ENCODE measurements at regions not wholly inside any gene's neighbourhood (a gene's known extent, or its start where the extent isn't known, plus 50 kb on each side); places are given as distances from the start of the nearest gene placed in this dataset.

DNA sequence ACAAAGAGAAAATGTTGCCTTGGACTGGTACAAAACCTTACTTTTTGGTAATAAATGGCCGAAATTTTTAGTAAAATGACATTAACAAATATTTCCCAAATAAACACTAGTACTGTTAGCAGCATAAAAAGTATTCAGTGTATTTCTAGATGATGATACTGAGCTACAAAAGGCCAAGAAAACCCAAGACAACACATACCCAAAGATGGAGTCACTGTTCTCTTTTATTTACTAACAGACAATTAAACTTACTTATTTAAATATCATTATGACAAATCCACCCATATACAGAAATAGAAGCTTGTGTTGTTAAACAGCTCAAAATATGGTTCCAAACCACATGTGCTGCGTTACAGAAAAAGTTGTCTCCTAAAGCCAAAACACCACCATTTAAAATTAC is 239.9 kb downstream of the ZEB2 start:
- no peaks in the 10 kb centered on the region for H3K9me3 Mint-ChIP-seq (ENCODE audit: insufficient read depth)
- H3K4me1 Mint-ChIP-seq (ENCODE audit: low read depth) = peaks cover 11% of the 10 kb centered on the region

DNA sequence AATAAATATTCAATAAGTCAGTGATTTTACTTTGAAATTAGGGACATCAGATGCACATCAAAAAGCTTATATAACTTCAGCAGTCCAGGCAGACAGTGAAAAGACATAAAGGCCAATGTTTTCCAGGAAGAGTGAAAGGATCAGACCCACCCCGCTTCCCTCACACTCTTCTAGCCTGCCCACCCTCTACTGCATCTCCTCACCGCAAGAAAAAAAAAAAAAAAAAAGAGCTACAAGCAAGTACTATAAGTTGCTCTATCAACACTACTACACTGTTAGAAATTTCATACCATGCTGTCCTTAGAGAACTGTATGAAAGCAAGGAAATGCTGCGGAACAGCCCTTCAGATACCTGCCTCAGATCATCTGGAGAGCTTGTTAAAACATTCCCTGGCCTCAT is 240.8 kb downstream of the ZEB2 start:
- no peaks in the 10 kb centered on the region for H3K27me3 Mint-ChIP-seq (ENCODE audit: low read depth)
- peaks cover 11% of the 10 kb centered on the region for H3K4me1 Mint-ChIP-seq (ENCODE audit: low read depth)
- no peak overlapping the region for H3K27ac Mint-ChIP-seq
- H3K4me3 Mint-ChIP-seq = no peak overlapping the region
- DNase-seq (no peak), ATAC-seq (no peak)
- no peaks in the 10 kb centered on the region for H3K36me3 Mint-ChIP-seq (ENCODE audit: low read depth)
- no peaks in the 10 kb centered on the region for H3K9me3 Mint-ChIP-seq (ENCODE audit: insufficient read depth)
- ChIA-PET CTCF (interaction anchor here (1.2 kb wide), 1 partner anchor 15 kb away, joined by 3 read pairs; no protein-coding TSS in a partner anchor), POLR2A (no interaction called here)

More for the DNA sequence above, 239.9 kb downstream of the ZEB2 start:
- H3K27ac Mint-ChIP-seq = no peak overlapping the region
- ChIA-PET CTCF (interaction anchor here (0.7 to 1.2 kb wide), 2 partner anchors 16 to 359 kb away, joined by 3 read pairs; no protein-coding TSS in a partner anchor), POLR2A (no interaction called here)
- no peak overlapping the region for H3K4me3 Mint-ChIP-seq
- DNase-seq (no peak), ATAC-seq (no peak)
- no peaks in the 10 kb centered on the region for H3K27me3 Mint-ChIP-seq (ENCODE audit: low read depth)
- no peaks in the 10 kb centered on the region for H3K36me3 Mint-ChIP-seq (ENCODE audit: low read depth)

DNA sequence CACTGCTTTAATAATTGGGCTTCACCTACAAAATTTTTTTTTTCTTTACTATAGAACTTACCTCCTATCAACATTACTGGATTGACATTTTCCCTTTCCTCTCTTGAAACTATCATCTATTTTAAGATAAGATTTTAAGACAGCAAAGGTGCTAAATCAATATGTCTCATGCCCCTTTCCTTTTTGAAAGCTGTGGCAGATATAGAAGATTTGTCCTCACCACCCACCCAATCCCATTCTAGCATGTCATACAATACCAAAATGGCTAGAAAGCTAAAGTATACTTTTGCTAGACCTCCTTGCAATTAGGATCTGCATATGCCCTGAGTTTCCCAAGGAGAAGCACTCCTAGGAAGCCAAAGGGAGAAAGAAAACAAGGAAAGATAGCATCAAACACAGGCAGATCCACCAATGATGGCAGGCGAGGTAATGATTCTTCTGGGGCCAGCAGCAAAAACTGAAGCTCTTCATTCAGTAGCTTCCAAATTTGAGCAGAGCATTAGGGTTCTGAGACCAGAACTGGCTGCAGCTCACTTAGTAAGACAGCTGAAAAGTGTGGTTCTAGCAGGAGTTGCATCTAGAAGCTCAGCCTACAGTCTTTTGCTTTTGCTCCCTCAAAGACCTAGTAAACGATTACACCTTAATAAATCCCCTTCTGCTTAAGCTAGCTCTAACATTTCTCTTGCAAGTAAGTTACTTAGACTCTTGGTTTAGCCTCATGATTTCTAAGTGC is 242.1 kb downstream of the ZEB2 start:
- Mint-ChIP-seq H3K36me3 (ENCODE audit: low read depth) (peaks cover 3% of the 10 kb centered on the region), H3K27ac (no peak overlapping the region), H3K27me3 (ENCODE audit: low read depth) (no peaks in the 10 kb centered on the region), H3K9me3 (ENCODE audit: insufficient read depth) (no peaks in the 10 kb centered on the region), H3K4me1 (ENCODE audit: low read depth) (peaks cover 11% of the 10 kb centered on the region), H3K4me3 (no peak overlapping the region)
- ChIA-PET POLR2A (no interaction called here), CTCF (interaction anchor here (0.7 to 1.4 kb wide), 5 partner anchors 12 to 92 kb away, joined by 3 to 4 read pairs (median 3); no protein-coding TSS in a partner anchor)
- no peak for DNase-seq
- no peak for ATAC-seq

DNA sequence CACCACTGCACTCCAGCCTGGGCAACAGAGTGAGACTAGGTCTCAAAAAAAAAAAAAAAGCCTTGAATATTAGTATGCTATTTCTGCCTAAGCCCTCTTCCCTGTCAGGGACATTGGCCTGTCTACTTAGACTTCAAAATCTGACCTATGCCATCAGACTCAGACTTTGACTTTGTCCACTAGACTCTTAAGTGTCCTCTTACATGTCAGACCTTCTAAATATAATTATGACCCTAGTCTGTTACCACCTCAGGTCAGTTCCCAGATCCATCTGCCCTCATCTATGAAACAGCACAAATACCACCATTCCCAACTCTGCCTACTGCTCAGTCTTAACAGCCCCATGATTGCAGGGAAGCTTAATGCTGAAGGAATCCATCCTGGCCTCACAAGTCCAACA is 244.6 kb downstream of the ZEB2 start:
- ATAC-seq = no peak
- no peaks in the 10 kb centered on the region for H3K9me3 Mint-ChIP-seq (ENCODE audit: insufficient read depth)
- CTCF ChIA-PET = no interaction called here

DNA sequence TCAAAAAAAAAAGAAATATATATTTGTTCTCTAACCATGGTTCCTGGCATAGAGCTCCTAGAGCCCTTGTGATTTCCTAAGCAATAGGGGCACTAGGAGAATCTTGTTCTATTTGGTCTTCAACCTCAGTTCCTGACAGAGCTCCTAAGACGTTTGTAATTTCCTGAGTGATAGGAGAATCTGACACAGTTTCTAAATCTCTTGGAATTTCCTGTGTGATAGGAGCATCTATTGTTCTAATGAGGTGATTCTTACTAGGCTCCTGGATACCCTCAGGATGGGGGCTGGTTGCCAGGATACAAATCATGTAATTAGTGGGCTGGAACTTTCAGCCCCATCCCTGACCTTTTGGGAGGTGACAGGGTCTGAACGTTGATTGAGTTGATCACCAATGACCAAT is 245.8 kb downstream of the ZEB2 start:
- CTCF ChIA-PET = interaction anchor here (0.8 kb wide), 1 partner anchor 36 kb away, joined by 3 read pairs; no protein-coding TSS in a partner anchor
- POLR2A ChIA-PET = interaction anchor here (1.0 kb wide), 1 partner anchor 8 kb away, joined by 4 read pairs; no protein-coding TSS in a partner anchor
- Mint-ChIP-seq H3K4me1 (ENCODE audit: low read depth) (peaks cover 9% of the 10 kb centered on the region), H3K4me3 (no peak overlapping the region), H3K9me3 (ENCODE audit: insufficient read depth) (no peaks in the 10 kb centered on the region), H3K36me3 (ENCODE audit: low read depth) (peaks cover 3% of the 10 kb centered on the region), H3K27ac (no peak overlapping the region), H3K27me3 (ENCODE audit: low read depth) (no peaks in the 10 kb centered on the region)
- DNase-seq = no peak
- ATAC-seq = no peak

More for the DNA sequence above, 244.6 kb downstream of the ZEB2 start:
- no peak overlapping the region for H3K27ac Mint-ChIP-seq
- peaks cover 3% of the 10 kb centered on the region for H3K36me3 Mint-ChIP-seq (ENCODE audit: low read depth)
- no peak for DNase-seq
- POLR2A ChIA-PET = no interaction called here
- H3K27me3 Mint-ChIP-seq (ENCODE audit: low read depth) = no peaks in the 10 kb centered on the region
- no peak overlapping the region for H3K4me3 Mint-ChIP-seq
- peaks cover 15% of the 10 kb centered on the region for H3K4me1 Mint-ChIP-seq (ENCODE audit: low read depth)

DNA sequence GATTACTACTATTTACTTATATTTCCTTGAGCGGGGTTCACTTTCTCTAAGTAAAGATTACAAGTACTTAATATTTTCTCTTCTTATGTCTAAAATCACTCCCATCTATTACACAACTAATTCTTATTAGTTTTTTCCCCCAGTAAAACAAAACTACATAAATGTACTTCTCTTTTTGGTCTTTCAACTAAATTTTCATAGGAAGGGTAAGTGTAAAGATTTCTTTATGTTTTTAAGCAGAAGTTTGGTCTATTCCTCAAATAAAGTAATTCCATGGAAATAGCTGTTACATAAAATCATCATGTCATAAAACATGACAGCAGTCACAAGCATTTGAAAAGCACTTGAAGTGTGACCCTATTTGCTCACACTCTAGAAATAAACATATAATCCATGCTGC is 249.0 kb downstream of the ZEB2 start:
- peaks cover 4% of the 10 kb centered on the region for H3K36me3 Mint-ChIP-seq (ENCODE audit: low read depth)
- ChIA-PET CTCF (interaction anchor here (1.1 kb wide), 1 partner anchor 51 kb away, joined by 3 read pairs; no protein-coding TSS in a partner anchor), POLR2A (no interaction called here)
- DNase-seq (no peak), ATAC-seq (no peak)
- no peak overlapping the region for H3K4me3 Mint-ChIP-seq
- H3K27ac Mint-ChIP-seq = no peak overlapping the region
- H3K4me1 Mint-ChIP-seq (ENCODE audit: low read depth) = peaks cover 26% of the 10 kb centered on the region
- no peaks in the 10 kb centered on the region for H3K27me3 Mint-ChIP-seq (ENCODE audit: low read depth)
- no peaks in the 10 kb centered on the region for H3K9me3 Mint-ChIP-seq (ENCODE audit: insufficient read depth)

DNA sequence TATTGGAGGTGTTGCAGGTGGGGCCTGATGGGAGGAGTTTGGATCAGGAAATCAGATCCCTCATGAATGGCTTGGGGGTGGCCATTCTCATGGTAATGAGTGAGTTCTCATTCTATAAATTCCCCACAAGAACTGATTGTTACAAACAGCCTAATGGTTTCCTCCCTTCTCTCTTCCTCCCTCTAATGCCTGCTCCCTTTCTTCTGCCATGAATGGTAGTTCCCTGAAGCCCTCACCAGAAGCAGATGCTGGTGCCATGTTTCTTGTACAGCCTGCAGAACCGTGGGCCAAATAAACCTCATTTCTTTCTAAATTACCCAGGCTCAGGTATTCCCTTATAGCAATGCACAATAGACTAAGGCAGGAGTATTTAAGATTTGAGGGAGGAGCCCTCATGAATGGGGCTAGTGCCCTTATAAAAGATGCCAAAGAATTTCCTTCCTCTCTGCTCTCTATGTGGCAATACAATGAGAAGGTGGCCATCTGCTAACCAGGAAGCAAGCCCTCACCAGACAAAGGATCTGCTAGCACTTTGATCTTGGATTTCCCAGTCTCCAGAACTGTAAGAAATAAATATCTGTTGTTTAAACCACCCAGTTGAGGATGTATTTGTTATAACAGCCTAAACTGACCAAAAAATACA is 251.8 kb downstream of the ZEB2 start:
- DNase-seq (no peak), ATAC-seq (no peak)
- no peaks in the 10 kb centered on the region for H3K27me3 Mint-ChIP-seq (ENCODE audit: low read depth)
- peaks cover 5% of the 10 kb centered on the region for H3K36me3 Mint-ChIP-seq (ENCODE audit: low read depth)
- POLR2A ChIA-PET = no interaction called here
- no peak overlapping the region for H3K27ac Mint-ChIP-seq
- CTCF ChIA-PET = no interaction called here
- peaks cover 29% of the 10 kb centered on the region for H3K4me1 Mint-ChIP-seq (ENCODE audit: low read depth)
- H3K4me3 Mint-ChIP-seq = no peak overlapping the region
- no peaks in the 10 kb centered on the region for H3K9me3 Mint-ChIP-seq (ENCODE audit: insufficient read depth)

DNA sequence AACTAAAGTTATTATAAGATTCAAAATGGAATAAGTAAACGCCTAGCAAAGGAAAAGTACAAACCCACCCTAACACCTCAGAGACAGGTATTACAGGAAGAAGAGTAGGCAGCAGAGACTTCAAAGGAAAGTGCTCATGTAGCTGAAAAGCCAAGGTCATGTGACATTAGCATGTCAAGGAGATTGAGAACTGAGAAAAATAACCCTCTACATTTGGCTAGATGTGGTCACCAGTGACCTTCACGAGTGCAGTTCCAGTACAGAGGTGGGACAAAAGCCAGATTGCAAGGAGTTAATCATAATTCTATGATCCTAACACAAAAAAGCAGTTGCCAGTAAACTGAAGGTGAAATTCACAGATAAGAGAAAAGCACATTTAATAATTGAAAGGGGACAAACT is 252.7 kb downstream of the ZEB2 start:
- DNase-seq = no peak

DNA sequence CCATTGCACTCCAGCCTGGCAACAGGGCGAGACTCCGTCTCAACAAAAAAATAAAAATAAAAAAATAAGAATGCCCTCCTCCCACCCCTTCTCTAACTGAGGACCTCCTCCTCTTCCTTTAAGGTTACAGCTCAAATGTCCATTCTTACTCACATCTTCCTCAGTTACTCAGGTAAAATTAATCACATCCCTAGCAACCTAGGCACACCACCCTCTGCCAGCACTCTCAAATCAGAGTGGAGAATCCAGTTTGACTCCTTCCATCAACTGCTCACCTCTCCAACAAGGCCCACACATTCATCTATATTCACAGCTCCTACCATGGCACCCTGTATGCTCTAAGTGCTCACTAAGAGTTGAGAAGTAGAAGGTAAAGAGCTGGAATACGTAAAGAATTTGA is 254.3 kb downstream of the ZEB2 start:
- ChIA-PET POLR2A (interaction anchor here (0.8 kb wide), 1 partner anchor 9 kb away, joined by 4 read pairs; no protein-coding TSS in a partner anchor), CTCF (interaction anchor here (1.0 kb wide), 2 partner anchors 8 to 12 kb away, joined by 3 read pairs; no protein-coding TSS in a partner anchor)
- Mint-ChIP-seq H3K27me3 (ENCODE audit: low read depth) (no peaks in the 10 kb centered on the region), H3K9me3 (ENCODE audit: insufficient read depth) (no peaks in the 10 kb centered on the region), H3K36me3 (ENCODE audit: low read depth) (peaks cover 5% of the 10 kb centered on the region), H3K4me1 (ENCODE audit: low read depth) (peaks cover 40% of the 10 kb centered on the region), H3K27ac (no peak overlapping the region), H3K4me3 (no peak overlapping the region)
- DNase-seq = no peak
- no peak for ATAC-seq

More for the DNA sequence above, 252.7 kb downstream of the ZEB2 start:
- peak; percentile 84 for ATAC-seq
- no peaks in the 10 kb centered on the region for H3K9me3 Mint-ChIP-seq (ENCODE audit: insufficient read depth)
- ChIA-PET POLR2A (interaction anchor here (1.2 kb wide), 1 partner anchor 33 kb away, joined by 4 read pairs; no protein-coding TSS in a partner anchor), CTCF (no interaction called here)
- peaks cover 31% of the 10 kb centered on the region for H3K4me1 Mint-ChIP-seq (ENCODE audit: low read depth)
- H3K4me3 Mint-ChIP-seq = no peak overlapping the region
- peaks cover 5% of the 10 kb centered on the region for H3K36me3 Mint-ChIP-seq (ENCODE audit: low read depth)
- no peaks in the 10 kb centered on the region for H3K27me3 Mint-ChIP-seq (ENCODE audit: low read depth)
- H3K27ac Mint-ChIP-seq = peak overlapping the region; percentile 41

DNA sequence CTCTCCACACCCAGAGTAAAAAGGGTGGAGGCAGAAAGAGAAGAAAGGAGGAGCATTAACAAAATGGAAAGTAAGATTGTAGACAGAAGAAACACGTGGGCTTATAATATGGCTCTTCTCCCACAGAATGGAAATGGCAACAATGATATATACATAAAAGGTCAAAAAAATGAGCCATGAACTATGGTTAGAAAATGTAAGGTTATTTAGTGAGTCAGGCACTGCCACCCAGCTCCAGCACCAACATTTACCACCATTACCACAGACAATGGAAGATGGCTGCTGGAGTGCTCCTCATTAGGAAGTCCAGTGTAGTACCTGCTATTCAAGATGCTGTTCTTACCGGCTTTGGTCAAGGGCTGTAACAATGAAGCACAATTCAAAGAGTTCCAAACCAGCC is 258.0 kb downstream of the ZEB2 start:
- Mint-ChIP-seq H3K27ac (peak overlapping the region; percentile 43), H3K4me3 (peak overlapping the region; percentile 3), H3K9me3 (ENCODE audit: insufficient read depth) (peaks cover 18% of the 10 kb centered on the region), H3K36me3 (ENCODE audit: low read depth) (peaks cover 28% of the 10 kb centered on the region), H3K27me3 (ENCODE audit: low read depth) (no peaks in the 10 kb centered on the region), H3K4me1 (ENCODE audit: low read depth) (peaks cover 37% of the 10 kb centered on the region)
- ATAC-seq (peak; percentile 51), DNase-seq (no peak)
- ChIA-PET POLR2A (no interaction called here), CTCF (interaction anchor here (0.6 kb wide), 1 partner anchor 21 kb away, joined by 3 read pairs; no protein-coding TSS in a partner anchor)

DNA sequence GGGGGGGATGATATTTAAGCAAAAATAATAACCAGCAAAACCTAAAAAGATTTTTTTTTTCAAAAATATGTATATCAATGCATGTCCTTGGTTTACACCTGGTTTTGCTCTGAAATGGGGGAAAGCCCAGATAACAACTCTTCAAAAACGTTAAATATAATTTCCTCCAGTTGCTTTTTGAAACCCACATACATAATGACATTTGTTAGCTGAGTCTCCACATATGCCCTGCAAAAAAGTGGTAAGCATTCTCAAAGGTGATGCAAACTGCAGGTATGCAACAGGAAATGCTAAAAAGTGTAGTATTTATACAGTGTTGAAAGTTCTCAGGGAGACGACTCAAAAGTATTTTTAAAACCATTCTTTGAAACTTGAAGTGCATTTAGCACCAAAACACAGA is 258.6 kb downstream of the ZEB2 start:
- H3K4me3 Mint-ChIP-seq = no peak overlapping the region
- ChIA-PET CTCF (interaction anchor here (0.6 kb wide), 1 partner anchor 21 kb away, joined by 3 read pairs; no protein-coding TSS in a partner anchor), POLR2A (no interaction called here)
- peaks cover 32% of the 10 kb centered on the region for H3K36me3 Mint-ChIP-seq (ENCODE audit: low read depth)
- H3K4me1 Mint-ChIP-seq (ENCODE audit: low read depth) = peaks cover 36% of the 10 kb centered on the region
- H3K27ac Mint-ChIP-seq = no peak overlapping the region
- no peaks in the 10 kb centered on the region for H3K27me3 Mint-ChIP-seq (ENCODE audit: low read depth)
- peaks cover 21% of the 10 kb centered on the region for H3K9me3 Mint-ChIP-seq (ENCODE audit: insufficient read depth)
- DNase-seq (no peak), ATAC-seq (no peak)

DNA sequence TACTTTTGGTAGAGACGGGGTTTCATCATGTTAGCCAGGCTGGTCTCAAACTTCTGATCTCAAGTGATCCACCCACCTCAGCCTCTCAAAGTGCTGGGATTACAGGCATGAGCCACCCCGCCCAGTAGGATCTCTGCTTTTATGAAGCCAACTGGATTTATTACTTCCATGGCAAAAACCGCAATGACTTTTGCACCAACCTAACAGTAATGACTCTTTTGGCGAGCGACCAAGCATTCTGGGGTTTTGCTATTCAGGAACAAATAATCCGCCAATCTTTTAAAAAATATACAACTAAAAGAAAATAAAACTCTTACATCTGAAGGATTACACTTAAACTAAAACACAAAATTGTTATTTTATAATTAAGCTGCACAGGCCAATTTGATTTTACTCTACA is 260.6 kb downstream of the ZEB2 start:
- no peak for DNase-seq
- Mint-ChIP-seq H3K27ac (no peak overlapping the region), H3K36me3 (ENCODE audit: low read depth) (peaks cover 46% of the 10 kb centered on the region), H3K9me3 (ENCODE audit: insufficient read depth) (peaks cover 28% of the 10 kb centered on the region), H3K4me1 (ENCODE audit: low read depth) (peaks cover 35% of the 10 kb centered on the region), H3K27me3 (ENCODE audit: low read depth) (no peaks in the 10 kb centered on the region), H3K4me3 (no peak overlapping the region)
- POLR2A ChIA-PET = no interaction called here
- no peak for ATAC-seq
- CTCF ChIA-PET = no interaction called here
